Skeletal muscle tissue (tissue), 3 donors: ENCODE measurements at regions not wholly inside any gene's neighbourhood (a gene's known extent, or its start where the extent isn't known, plus 50 kb on each side); places are given as distances from the start of the nearest gene placed in this dataset.

Source experiments
- H3K27ac ChIP-seq: one replicate; pipeline ENCODE4 v1.7.0; 2013; ENCODE audit warnings: mild to moderate bottlenecking, low read depth, low read length, inconsistent platforms
- H3K27me3 ChIP-seq, 3 donors: one replicate each; pipeline ENCODE4 v1.7.0; 2013; ENCODE audit warnings: low read length in 3 of 3; ENCODE audit not compliant: control insufficient read depth in 3 of 3, insufficient read depth in 3 of 3
- H3K36me3 ChIP-seq, 3 donors: one replicate each; pipeline ENCODE4 v1.7.0; 2013; ENCODE audit warnings: low read length in 3 of 3; ENCODE audit not compliant: control insufficient read depth in 3 of 3, insufficient read depth in 3 of 3
- H3K4me1 ChIP-seq, 3 donors: one replicate each; pipeline ENCODE4 v1.7.0; 2013; ENCODE audit warnings: low read length in 3 of 3, mild to moderate bottlenecking in 3 of 3; ENCODE audit not compliant: control insufficient read depth in 3 of 3, insufficient read depth in 3 of 3
- H3K4me3 ChIP-seq, 3 donors: one replicate each; pipeline ENCODE4 v1.7.0; 2013; ENCODE audit warnings: low read length in 3 of 3
- H3K9ac ChIP-seq, 3 donors: one replicate each; pipeline ENCODE4 v1.7.0; 2013; ENCODE audit warnings: low read length in 3 of 3, mild to moderate bottlenecking in 3 of 3, moderate library complexity in 2 of 3, low read depth in 1 of 3
- H3K9me3 ChIP-seq, 3 donors: one replicate each; pipeline ENCODE4 v1.7.0; 2013; ENCODE audit warnings: low read length in 3 of 3; ENCODE audit not compliant: control insufficient read depth in 3 of 3
- donor health status: Osteomylitis.

GRCh38 chr1:232376632-232377493 lies 253.1 kb downstream of the SIPA1L2 start:
- peak overlapping the region; percentile 43 for H3K27ac ChIP-seq
- peak overlapping the region in 2 of 3 donors; percentile 31 to 37 for H3K4me3 ChIP-seq
- no peaks in the 10 kb centered on the region for H3K36me3 ChIP-seq
- H3K9ac ChIP-seq: no peak overlapping the region
- no peaks in the 10 kb centered on the region for H3K9me3 ChIP-seq
- peaks cover 23 to 30% (median 24%) of the 10 kb centered on the region in 3 donors for H3K4me1 ChIP-seq
- no peaks in the 10 kb centered on the region for H3K27me3 ChIP-seq

GRCh38 chr1:232372841-232373440 lies 257.0 kb downstream of the SIPA1L2 start:
- Histone ChIP-seq H3K27me3 (no peaks in the 10 kb centered on the region), H3K4me1 (peaks cover 10 to 15% (median 11%) of the 10 kb centered on the region in 3 donors), H3K4me3 (no peak overlapping the region), H3K9me3 (no peaks in the 10 kb centered on the region), H3K36me3 (no peaks in the 10 kb centered on the region), H3K9ac (no peak overlapping the region), H3K27ac (no peak overlapping the region)

GRCh38 chr1:232372431-232372830 lies 257.5 kb downstream of the SIPA1L2 start:
- no peak overlapping the region for H3K9ac ChIP-seq

GRCh38 chr1:232369451-232370296 lies 260.3 kb downstream of the SIPA1L2 start:
- Histone ChIP-seq H3K27ac (no peak overlapping the region), H3K9ac (no peak overlapping the region), H3K9me3 (no peaks in the 10 kb centered on the region), H3K4me1 (no peaks in the 10 kb centered on the region), H3K36me3 (no peaks in the 10 kb centered on the region), H3K27me3 (no peaks in the 10 kb centered on the region), H3K4me3 (no peak overlapping the region)

More at GRCh38 chr1:232372431-232372830, 257.5 kb downstream of the SIPA1L2 start:
- Histone ChIP-seq H3K4me1 (peaks cover 10 to 13% (median 10%) of the 10 kb centered on the region in 3 donors), H3K36me3 (no peaks in the 10 kb centered on the region), H3K9me3 (no peaks in the 10 kb centered on the region), H3K27me3 (no peaks in the 10 kb centered on the region), H3K27ac (no peak overlapping the region), H3K4me3 (no peak overlapping the region)

- no peaks in the 10 kb centered on the region for H3K9me3 ChIP-seq
- no peak overlapping the region for H3K9ac ChIP-seq
- no peaks in the 10 kb centered on the region for H3K4me1 ChIP-seq
- H3K27me3 ChIP-seq: no peaks in the 10 kb centered on the region
- no peak overlapping the region for H3K4me3 ChIP-seq
- no peaks in the 10 kb centered on the region for H3K36me3 ChIP-seq
- H3K27ac ChIP-seq: no peak overlapping the region
These were observed 261.1 kb downstream of the SIPA1L2 start for GRCh38 chr1:232368821-232369321.

- H3K9ac ChIP-seq: no peak overlapping the region
- no peaks in the 10 kb centered on the region for H3K9me3 ChIP-seq
These were observed 262.6 kb downstream of the SIPA1L2 start for GRCh38 chr1:232367293-232367692.

GRCh38 chr1:232364654-232365382 lies 265.1 kb downstream of the SIPA1L2 start:
- Histone ChIP-seq H3K9ac (no peak overlapping the region), H3K9me3 (no peaks in the 10 kb centered on the region), H3K4me1 (no peaks in the 10 kb centered on the region), H3K27ac (no peak overlapping the region), H3K27me3 (no peaks in the 10 kb centered on the region), H3K36me3 (no peaks in the 10 kb centered on the region), H3K4me3 (no peak overlapping the region)

More at GRCh38 chr1:232367293-232367692, 262.6 kb downstream of the SIPA1L2 start:
- H3K27ac ChIP-seq: no peak overlapping the region
- no peaks in the 10 kb centered on the region for H3K36me3 ChIP-seq
- no peaks in the 10 kb centered on the region for H3K4me1 ChIP-seq
- no peak overlapping the region for H3K4me3 ChIP-seq
- H3K27me3 ChIP-seq: no peaks in the 10 kb centered on the region

- H3K4me1 ChIP-seq: no peaks in the 10 kb centered on the region
- no peaks in the 10 kb centered on the region for H3K36me3 ChIP-seq
- no peak overlapping the region for H3K9ac ChIP-seq
- H3K27me3 ChIP-seq: no peaks in the 10 kb centered on the region
- H3K4me3 ChIP-seq: no peak overlapping the region
- no peaks in the 10 kb centered on the region for H3K9me3 ChIP-seq
- no peak overlapping the region for H3K27ac ChIP-seq
These were observed 266.9 kb downstream of the SIPA1L2 start for GRCh38 chr1:232363008-232363407.

- Histone ChIP-seq H3K9me3 (no peaks in the 10 kb centered on the region), H3K9ac (no peak overlapping the region), H3K27me3 (no peaks in the 10 kb centered on the region), H3K27ac (no peak overlapping the region), H3K4me3 (no peak overlapping the region), H3K4me1 (no peaks in the 10 kb centered on the region), H3K36me3 (no peaks in the 10 kb centered on the region)
These were observed 272.5 kb downstream of the SIPA1L2 start for GRCh38 chr1:232357416-232357815.
